Brain pericyte (primary cell): ENCODE measurements at regions not wholly inside any gene's neighbourhood (a gene's known extent, or its start where the extent isn't known, plus 50 kb on each side); places are given as distances from the start of the nearest gene placed in this dataset.
"Not testable (repeated sequence)": the region's sequence is repeated elsewhere in the genome, so short reads cannot be mapped to it uniquely, and the experiment has no call there.

Experiments used
- DNase-seq: peaks from one replicate; pipeline ENCODE4 v3.0.0-alpha.2; 2012; ENCODE audit warnings: low read depth, low spot score

- no peak for DNase-seq
These were observed 90.5 kb downstream of the ACTL7B start for GRCh38 chr9:108765265-108765664.

DNA sequence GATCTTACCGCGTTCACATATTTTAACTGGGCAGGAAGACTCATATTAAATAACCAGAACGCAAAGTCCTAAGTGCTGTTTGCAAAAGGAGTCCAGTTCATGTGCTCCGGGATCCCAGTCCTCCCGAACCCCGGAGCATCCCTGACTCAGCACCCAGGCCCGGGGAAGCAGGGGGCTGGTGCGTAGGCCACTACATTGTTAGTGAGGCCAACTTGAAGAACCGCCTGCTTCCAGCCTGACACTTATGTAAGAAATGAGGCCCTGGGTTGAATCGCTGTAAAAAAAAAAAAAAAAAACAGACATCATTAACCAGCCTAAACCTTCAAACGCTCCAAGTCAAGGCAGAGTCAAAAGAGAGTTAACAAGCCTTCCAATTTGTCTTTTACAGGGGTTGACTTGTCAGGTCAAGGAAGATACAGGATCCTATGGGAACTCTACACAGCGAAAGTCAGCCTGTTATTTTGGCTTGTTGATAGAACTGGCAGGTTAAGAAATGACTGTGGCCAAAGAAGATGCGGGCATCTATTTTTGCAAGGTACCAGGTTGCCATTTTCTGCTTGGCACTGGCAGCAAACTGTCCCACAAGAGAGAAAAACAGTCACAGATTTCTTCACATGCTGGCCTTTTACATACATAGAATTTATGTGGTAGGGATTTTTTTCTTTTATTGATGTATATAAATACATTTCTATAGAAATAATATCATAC lies 93.3 kb downstream of the ACTL7B start:
- no peak for DNase-seq

DNA sequence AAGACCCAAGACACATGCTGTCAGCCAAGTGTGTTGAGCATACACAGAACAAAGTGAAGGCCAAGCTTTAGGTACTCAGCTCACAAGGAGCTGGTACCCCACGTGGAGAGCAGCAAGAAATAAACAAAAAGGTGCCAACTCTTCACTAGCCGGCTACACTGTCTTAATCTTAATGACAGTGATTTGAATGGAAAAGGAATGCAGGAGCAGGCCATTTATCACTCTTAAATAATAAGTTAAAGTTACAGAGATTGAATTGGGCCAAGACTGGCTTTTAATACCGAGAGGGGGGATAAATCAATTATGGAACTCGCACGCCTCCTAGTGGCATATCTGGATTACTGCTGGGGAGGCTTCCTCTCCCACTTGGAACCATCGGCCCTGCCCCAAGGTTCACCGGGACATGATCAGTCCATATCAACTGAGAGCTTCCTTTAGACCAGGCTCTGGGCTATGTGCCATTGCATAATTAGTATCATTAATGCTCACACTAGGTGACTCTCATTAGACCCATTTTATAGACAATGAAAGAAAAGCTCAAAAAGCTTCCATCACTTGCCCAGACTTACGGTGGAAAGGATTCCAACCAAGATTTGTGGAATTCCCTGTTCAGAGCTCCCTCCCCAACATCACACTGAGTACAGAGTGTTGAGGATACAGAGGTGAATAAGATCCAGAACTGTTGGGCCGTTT lies 94.0 kb downstream of the ACTL7B start:
- no peak for DNase-seq

DNA sequence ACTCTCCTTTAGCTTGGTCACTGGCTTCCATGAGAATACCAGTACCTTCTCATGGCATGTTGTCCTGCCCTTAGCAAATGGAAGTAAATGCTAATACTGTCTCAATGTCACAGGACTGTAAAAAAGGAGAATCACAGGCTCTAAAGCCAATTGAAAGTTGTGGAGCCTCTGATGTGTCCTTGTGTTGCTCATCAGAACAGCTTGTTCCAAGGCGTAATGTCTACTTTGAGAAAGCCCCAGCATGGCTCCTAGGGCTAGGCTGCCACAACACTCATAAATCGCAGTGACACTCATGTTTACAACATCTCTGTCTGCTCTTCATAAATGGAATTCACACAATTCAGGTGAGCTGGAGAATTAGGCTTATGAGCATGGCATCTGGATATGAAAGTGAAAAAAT lies 94.9 kb downstream of the ACTL7B start:
- DNase-seq, result no peak

GRCh38 chr9:108759835-108760234 lies 96.0 kb downstream of the ACTL7B start:
- DNase-seq, result no peak

DNA sequence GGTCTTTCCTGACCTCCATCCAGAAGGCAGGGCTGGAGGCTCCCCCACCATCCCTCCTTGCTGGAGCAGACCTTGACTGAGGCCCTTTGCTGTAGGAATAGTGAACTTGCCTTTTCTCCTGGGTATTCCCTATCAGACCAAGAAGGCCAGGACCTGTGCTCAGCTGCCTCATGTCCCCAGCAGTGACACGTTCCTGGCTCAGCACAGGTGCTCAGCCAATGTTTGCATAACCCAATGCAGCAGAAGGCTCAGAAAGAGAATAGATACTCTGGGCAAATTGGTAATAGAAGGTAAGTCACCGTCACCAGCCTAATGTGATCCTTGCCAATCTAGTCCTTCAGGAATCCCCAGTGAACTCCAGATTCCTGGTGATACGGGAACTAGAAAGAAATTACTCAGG lies 96.4 kb downstream of the ACTL7B start:
- no peak for DNase-seq

GRCh38 chr9:108756746-108757490 lies 98.9 kb downstream of the ACTL7B start:
- no peak for DNase-seq

GRCh38 chr9:108755979-108756378 lies 99.8 kb downstream of the ACTL7B start:
- DNase-seq, result no peak

DNA sequence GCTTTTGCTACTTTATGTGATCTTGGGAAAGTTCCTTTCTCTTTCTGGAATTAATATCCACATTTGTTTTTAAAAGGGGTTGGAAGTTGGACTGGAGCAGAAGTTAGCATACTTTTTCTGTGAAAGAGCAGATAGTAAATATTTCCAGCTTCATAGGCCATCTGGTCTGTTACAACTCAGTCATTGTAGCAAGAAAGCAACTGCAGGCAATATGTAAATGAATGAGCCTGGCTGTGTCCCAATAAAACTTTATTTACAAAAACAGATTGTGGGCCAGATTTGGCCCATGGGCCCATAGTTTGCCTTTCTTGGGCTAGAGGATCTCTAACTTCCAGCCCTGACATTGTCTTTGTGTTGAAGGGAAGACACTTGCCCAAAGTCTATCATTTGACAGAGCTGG lies 104.4 kb downstream of the ACTL7B start:
- DNase-seq, result no peak

GRCh38 chr9:108750661-108751215 lies 105.0 kb downstream of the ACTL7B start:
- no peak for DNase-seq

DNA sequence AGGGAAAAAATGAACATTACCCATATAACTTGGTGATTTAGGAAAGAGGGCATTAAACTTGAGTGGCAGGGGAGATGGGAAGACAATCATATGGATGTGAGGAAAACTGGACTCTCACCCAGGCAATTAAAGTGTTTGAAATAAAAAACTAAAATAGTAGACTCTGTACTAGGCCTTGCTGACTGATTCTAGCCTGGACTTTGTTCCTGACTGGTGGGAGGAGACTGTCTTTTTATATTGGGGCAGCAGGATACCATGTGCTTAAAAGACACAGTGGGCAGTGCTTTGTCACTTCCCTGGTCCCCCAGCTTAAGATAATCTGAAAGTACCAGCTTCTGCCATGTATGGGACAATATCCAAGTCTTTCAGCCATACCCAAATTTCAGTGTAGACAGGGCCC lies 107.0 kb downstream of the ACTL7B start:
- no peak for DNase-seq

- DNase-seq, result no peak
These were observed 108.9 kb downstream of the ACTL7B start for GRCh38 chr9:108746864-108747263.

DNA sequence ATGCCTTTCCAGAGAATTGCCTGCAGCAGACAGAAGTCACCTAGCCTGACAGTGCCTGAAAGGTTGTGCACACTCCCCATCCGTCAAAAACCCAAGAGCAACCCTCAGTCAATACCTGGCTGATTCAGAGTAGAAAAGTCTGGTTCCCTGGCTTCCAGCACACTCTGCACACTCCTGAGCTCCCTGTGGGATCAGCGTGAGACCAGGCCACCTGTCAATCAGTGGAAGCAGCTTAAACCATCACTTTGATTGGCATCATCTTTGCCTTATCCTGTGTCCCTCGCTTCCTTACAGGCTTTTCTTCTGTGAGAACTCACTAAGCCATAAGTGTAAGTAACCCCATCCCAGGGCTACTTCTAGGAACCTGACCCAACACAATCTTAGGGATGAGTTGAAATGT lies 109.8 kb downstream of the ACTL7B start:
- no peak for DNase-seq

GRCh38 chr9:108744641-108745040 lies 111.1 kb downstream of the ACTL7B start:
- no peak for DNase-seq

DNA sequence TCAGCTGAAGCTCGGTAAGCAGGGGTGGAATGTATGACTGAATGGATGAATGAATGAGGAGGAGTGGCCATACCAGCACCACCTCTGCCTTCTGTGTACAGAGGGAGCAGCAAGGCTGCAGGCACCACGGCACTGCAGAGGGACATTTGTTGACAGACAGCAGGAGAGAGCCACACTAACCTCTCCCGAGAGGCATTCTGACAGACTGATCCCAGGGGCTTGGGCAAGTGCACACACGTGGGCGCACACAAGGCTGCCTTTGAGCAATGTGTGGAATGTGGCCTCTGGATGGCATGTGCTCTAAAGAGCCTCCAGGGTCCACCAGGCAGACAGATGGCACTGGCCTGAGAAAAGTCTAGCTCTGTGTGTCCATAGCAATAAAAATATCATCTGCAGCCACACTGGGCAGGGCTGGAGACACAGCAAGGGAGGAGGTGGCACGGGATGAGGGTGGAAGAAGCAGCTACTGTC lies 111.8 kb downstream of the ACTL7B start:
- DNase-seq, result no peak

- no peak for DNase-seq
These were observed 112.4 kb downstream of the ACTL7B start for GRCh38 chr9:108743416-108743815.

DNA sequence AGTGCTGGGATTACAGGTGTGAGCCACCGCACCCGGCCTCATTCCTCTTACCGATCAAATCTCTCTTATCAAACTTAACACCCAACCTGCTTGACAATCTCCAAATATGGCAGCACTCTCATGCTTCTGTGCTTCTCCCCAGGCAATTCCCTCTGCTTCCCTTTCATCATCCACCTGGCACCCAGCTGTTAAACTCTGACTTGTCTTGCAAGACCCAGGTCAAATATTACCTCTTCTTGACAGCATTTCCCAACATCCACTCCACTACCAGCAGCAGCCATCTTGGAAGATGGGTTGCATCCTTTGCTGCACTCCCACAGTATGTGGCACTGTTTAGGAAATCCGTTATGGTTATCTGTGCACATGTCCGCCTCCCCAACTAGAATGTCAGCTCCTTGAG lies 113.6 kb downstream of the ACTL7B start:
- DNase-seq, result no peak

DNA sequence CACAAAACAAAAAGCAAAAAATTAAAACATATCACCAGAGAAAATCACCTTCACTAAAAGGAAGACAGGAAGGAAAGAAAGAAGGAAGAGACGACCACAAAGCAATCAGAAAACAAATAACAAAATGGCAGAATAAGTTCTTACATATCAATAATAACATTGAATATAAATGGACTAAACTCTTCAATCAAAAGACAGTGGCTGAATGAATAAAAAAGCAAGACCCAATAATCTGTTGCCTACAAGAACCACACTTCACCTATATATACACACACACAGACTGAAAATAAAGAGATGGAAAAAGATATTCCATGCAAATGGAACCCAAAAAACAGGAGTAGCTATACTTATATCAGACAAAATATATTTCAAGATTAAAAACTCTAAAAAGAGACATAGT lies 124.5 kb downstream of the ACTL7B start:
- not testable (repeated sequence) for DNase-seq

- DNase-seq, result no peak
These were observed 128.1 kb downstream of the ACTL7B start for GRCh38 chr9:108727580-108728111.

- no peak for DNase-seq
These were observed 131.1 kb downstream of the ACTL7B start for GRCh38 chr9:108724652-108725051.

DNA sequence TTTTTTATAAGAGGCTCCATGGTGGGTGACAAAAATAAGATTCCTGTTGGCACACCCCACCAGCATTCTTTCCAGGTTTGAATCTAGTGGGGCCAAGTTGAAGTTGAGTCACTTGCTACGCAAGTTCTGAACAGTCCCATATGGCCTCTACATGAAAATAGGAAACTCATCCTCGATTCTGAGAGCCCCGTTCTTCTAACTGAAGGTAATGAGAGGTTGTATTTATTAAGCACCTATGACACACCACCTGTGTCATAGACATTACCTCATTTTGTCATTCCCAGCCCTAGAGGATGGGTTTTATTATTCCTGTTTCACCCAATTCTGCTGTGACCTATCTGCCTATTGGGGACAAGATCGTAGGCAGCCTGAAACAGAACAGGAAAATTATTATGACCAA lies 131.7 kb downstream of the ACTL7B start:
- DNase-seq, result no peak

- no peak for DNase-seq
These were observed 133.4 kb downstream of the ACTL7B start for GRCh38 chr9:108722396-108722795.
